HL-60 (cell line): ENCODE measurements at regions not wholly inside any gene's neighbourhood (a gene's known extent, or its start where the extent isn't known, plus 50 kb on each side); places are given as distances from the start of the nearest gene placed in this dataset.

ENCODE experiments used
- CTCF ChIP-seq: IDR thresholded peaks from one replicate; pipeline ENCODE4 v1.5.1; 2011; ENCODE audit warnings: low read length, control low read depth, inconsistent platforms; ENCODE audit not compliant: insufficient read depth
- GABPA ChIP-seq: IDR thresholded peaks from 2 replicates; pipeline ENCODE4 v1.6.1; 2012; ENCODE audit warnings: low read depth
- POLR2AphosphoS5 ChIP-seq: IDR thresholded peaks from 2 replicates; pipeline ENCODE4 v1.6.1; 2012; ENCODE audit warnings: low read depth
- REST ChIP-seq: IDR thresholded peaks from 2 replicates; pipeline ENCODE4 v1.6.1; 2012; ENCODE audit warnings: low read depth; ENCODE audit not compliant: insufficient replicate concordance
- SPI1 ChIP-seq: IDR thresholded peaks from 2 replicates; pipeline ENCODE4 v1.6.1; 2012; ENCODE audit warnings: low read depth, mild to moderate bottlenecking, borderline replicate concordance

- TF ChIP-seq CTCF (no peak), POLR2AphosphoS5 (no peak), REST (no peak), GABPA (no peak), SPI1 (no peak)
Observed at GRCh38 chr2:194327196-194327888, 1329.7 kb upstream of the SLC39A10 start.
